ENCODE measurements at regions not wholly inside any gene's neighbourhood (a gene's known extent, or its start where the extent isn't known, plus 50 kb on each side); places are given as distances from the start of the nearest gene placed in this dataset.

DNA sequence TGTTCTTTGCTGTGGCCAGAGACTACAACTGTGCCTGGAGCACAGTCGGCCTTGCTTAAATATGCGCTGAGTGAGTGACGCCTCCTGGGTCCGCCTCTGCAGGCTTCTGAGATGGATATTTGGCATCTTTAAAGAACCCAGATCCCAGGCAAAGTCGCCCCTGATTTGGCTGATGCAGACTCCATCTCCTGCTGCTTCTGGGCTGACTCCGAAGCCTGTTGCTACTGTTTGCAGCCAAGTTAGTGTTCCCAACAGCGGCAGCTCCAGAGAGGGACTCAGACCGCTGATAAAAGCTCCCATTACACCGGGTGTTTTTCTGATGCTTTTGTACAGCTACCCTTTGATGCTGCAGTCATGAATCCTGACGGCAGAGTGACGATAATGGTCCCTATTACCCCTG is 83.0 kb upstream of the SULF2 start:
- Mint-ChIP-seq H3K4me1 (ENCODE audit: low read depth) (no peaks in the 10 kb centered on the region), H3K27me3 (peaks cover 3% of the 10 kb centered on the region), H3K4me3 (no peak overlapping the region), H3K36me3 (ENCODE audit: low read depth) (no peaks in the 10 kb centered on the region), H3K27ac (no peak overlapping the region), H3K9me3 (no peaks in the 10 kb centered on the region)
- TF ChIP-seq, protein P1, sequence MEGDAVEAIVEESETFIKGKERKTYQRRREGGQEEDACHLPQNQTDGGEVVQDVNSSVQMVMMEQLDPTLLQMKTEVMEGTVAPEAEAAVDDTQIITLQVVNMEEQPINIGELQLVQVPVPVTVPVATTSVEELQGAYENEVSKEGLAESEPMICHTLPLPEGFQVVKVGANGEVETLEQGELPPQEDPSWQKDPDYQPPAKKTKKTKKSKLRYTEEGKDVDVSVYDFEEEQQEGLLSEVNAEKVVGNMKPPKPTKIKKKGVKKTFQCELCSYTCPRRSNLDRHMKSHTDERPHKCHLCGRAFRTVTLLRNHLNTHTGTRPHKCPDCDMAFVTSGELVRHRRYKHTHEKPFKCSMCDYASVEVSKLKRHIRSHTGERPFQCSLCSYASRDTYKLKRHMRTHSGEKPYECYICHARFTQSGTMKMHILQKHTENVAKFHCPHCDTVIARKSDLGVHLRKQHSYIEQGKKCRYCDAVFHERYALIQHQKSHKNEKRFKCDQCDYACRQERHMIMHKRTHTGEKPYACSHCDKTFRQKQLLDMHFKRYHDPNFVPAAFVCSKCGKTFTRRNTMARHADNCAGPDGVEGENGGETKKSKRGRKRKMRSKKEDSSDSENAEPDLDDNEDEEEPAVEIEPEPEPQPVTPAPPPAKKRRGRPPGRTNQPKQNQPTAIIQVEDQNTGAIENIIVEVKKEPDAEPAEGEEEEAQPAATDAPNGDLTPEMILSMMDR (IDR thresholded peaks at IDR 0.05): no peak
- intact Hi-C loops (cut with micrococcal nuclease): no loop called here
- ChIA-PET CTCF (no interaction called here), POLR2A (no interaction called here)
- no peak for ATAC-seq
- DNase-seq: no peak

GRCh38 chr20:47867831-47868230 is 82.5 kb upstream of the SULF2 start:
- H3K27ac Mint-ChIP-seq: no peak overlapping the region
- POLR2A ChIA-PET: no interaction called here
- no peak for ATAC-seq

DNA sequence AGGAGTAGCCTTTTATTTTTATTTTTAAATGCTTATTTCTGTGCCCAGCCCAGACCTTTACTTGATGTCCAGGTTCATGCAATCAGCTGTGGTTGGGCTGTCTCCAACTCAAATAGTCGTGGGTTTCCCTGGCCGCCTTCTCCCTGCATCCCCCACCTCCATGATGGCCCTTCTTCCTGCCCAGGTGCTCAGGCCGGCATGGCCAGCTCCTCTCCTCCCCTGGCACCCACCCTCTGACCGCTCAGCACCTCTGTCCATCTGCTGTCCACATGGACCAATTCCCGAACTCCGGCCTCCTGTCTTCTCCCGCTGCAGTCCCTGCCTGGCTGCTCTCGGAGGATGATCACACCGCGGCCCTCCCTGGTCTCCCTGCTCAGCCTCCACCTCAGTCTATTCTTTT is 81.2 kb upstream of the SULF2 start:
- Mint-ChIP-seq H3K4me3 (no peak overlapping the region), H3K9me3 (no peaks in the 10 kb centered on the region), H3K36me3 (ENCODE audit: low read depth) (no peaks in the 10 kb centered on the region), H3K27ac (no peak overlapping the region), H3K4me1 (ENCODE audit: low read depth) (no peaks in the 10 kb centered on the region), H3K27me3 (peaks cover 5% of the 10 kb centered on the region)
- no peak for ATAC-seq
- CTCF ChIA-PET: no interaction called here
- intact Hi-C loops (cut with micrococcal nuclease): no loop called here
- POLR2A ChIA-PET: no interaction called here
- TF ChIP-seq, protein P1 (IDR thresholded peaks at IDR 0.05): no peak
- no peak for DNase-seq

More at GRCh38 chr20:47867831-47868230, 82.5 kb upstream of the SULF2 start:
- H3K36me3 Mint-ChIP-seq (ENCODE audit: low read depth): no peaks in the 10 kb centered on the region
- CTCF ChIA-PET: no interaction called here
- intact Hi-C loops (cut with micrococcal nuclease): no loop called here
- TF ChIP-seq, protein P1 (IDR thresholded peaks at IDR 0.05): no peak
- H3K9me3 Mint-ChIP-seq: no peaks in the 10 kb centered on the region
- no peak for DNase-seq
- H3K27me3 Mint-ChIP-seq: peaks cover 3% of the 10 kb centered on the region
- H3K4me1 Mint-ChIP-seq (ENCODE audit: low read depth): no peaks in the 10 kb centered on the region
- no peak overlapping the region for H3K4me3 Mint-ChIP-seq

GRCh38 chr20:47865912-47866311 is 80.6 kb upstream of the SULF2 start:
- H3K4me3 Mint-ChIP-seq: no peak overlapping the region
- H3K9me3 Mint-ChIP-seq: no peaks in the 10 kb centered on the region
- POLR2A ChIA-PET: no interaction called here
- no peak overlapping the region for H3K27ac Mint-ChIP-seq
- H3K36me3 Mint-ChIP-seq (ENCODE audit: low read depth): no peaks in the 10 kb centered on the region
- DNase-seq (no peak), ATAC-seq (no peak)
- TF ChIP-seq, protein P1 (IDR thresholded peaks at IDR 0.05): no peak
- H3K27me3 Mint-ChIP-seq: peaks cover 5% of the 10 kb centered on the region
- intact Hi-C loops (cut with micrococcal nuclease): no loop called here
- CTCF ChIA-PET: no interaction called here
- no peaks in the 10 kb centered on the region for H3K4me1 Mint-ChIP-seq (ENCODE audit: low read depth)

GRCh38 chr20:47865451-47865850 is 80.2 kb upstream of the SULF2 start:
- TF ChIP-seq, protein P1 (IDR thresholded peaks at IDR 0.05): no peak
- CTCF ChIA-PET: no interaction called here
- no peak for DNase-seq
- H3K36me3 Mint-ChIP-seq (ENCODE audit: low read depth): no peaks in the 10 kb centered on the region
- no peaks in the 10 kb centered on the region for H3K9me3 Mint-ChIP-seq
- H3K27me3 Mint-ChIP-seq: peaks cover 5% of the 10 kb centered on the region
- no peak overlapping the region for H3K27ac Mint-ChIP-seq
- POLR2A ChIA-PET: no interaction called here
- intact Hi-C loops (cut with micrococcal nuclease): no loop called here
- H3K4me3 Mint-ChIP-seq: no peak overlapping the region
- ATAC-seq: no peak
- no peaks in the 10 kb centered on the region for H3K4me1 Mint-ChIP-seq (ENCODE audit: low read depth)
